Liver (tissue), 8 donors: ENCODE measurements at regions not wholly inside any gene's neighbourhood (a gene's known extent, or its start where the extent isn't known, plus 50 kb on each side); places are given as distances from the start of the nearest gene placed in this dataset.

ENCODE experiments used
- DNase-seq: peaks from one replicate; pipeline ENCODE4 v3.0.0-alpha.2; 2017; ENCODE audit warnings: low spot score
- H3K27ac ChIP-seq, 2 donors: one replicate each; pipeline ENCODE4 v1.7.0; 2013; ENCODE audit warnings: inconsistent platforms in 2 of 2, low read length in 2 of 2, control low read depth in 1 of 2, low read depth in 1 of 2, mild to moderate bottlenecking in 1 of 2
- H3K27me3 ChIP-seq, 4 donors: one replicate each; pipeline versions ENCODE4 v1.6.1 to v1.7.0; 2013; ENCODE audit warnings: low read length in 3 of 4, inconsistent platforms in 1 of 4, mild to moderate bottlenecking in 1 of 4, moderate library complexity in 1 of 4; ENCODE audit not compliant: control insufficient read depth in 4 of 4, insufficient read depth in 4 of 4
- H3K36me3 ChIP-seq, 4 donors: one replicate each; pipeline versions ENCODE4 v1.6.1 to v1.7.0; 2013; ENCODE audit warnings: low read length in 3 of 4, mild to moderate bottlenecking in 3 of 4, low read depth in 1 of 4, moderate library complexity in 1 of 4; ENCODE audit not compliant: control insufficient read depth in 4 of 4, insufficient read depth in 3 of 4
- H3K4me1 ChIP-seq, 4 donors: one replicate each; pipeline versions ENCODE4 v1.6.1 to v1.7.0; 2013; ENCODE audit warnings: low read length in 3 of 4, mild to moderate bottlenecking in 3 of 4, moderate library complexity in 1 of 4; ENCODE audit not compliant: control insufficient read depth in 4 of 4, insufficient read depth in 4 of 4
- H3K4me3 ChIP-seq, 3 donors: one replicate each; pipeline versions ENCODE4 v1.6.1 to v1.7.0; 2013; ENCODE audit warnings: low read length in 3 of 3, control low read depth in 1 of 3, low read depth in 1 of 3, mild to moderate bottlenecking in 1 of 3
- H3K9ac ChIP-seq, 2 donors: one replicate each; pipeline ENCODE4 v1.7.0; 2013; ENCODE audit warnings: low read length in 2 of 2, mild to moderate bottlenecking in 2 of 2, moderate library complexity in 2 of 2, control low read depth in 1 of 2, low read depth in 1 of 2
- H3K9me3 ChIP-seq, 4 donors: one replicate each; pipeline versions ENCODE4 v1.6.1 to v1.7.0; 2013; ENCODE audit warnings: low read length in 3 of 4; ENCODE audit not compliant: control insufficient read depth in 4 of 4
- CTCF ChIP-seq: fragments of 150-350 bp; IDR thresholded peaks from 2 replicates; pipeline ENCODE4 v1.5.1; 2017; ENCODE audit warnings: improper control_type of control experiment, low read depth, low read length; ENCODE audit not compliant: missing input control
- EGR1 ChIP-seq, 2 donors: IDR thresholded peaks; 2 replicates each; pipeline ENCODE4 v1.6.1; 2016 to 2018; ENCODE audit warnings: antibody characterized with exemption in 2 of 2, low read depth in 2 of 2
- FOXA1 ChIP-seq: IDR thresholded peaks from 2 replicates; pipeline ENCODE4 v1.6.1; 2016; ENCODE audit warnings: antibody characterized with exemption
- FOXA2 ChIP-seq: IDR thresholded peaks from 2 replicates; pipeline ENCODE4 v1.6.1; 2016; ENCODE audit warnings: antibody characterized with exemption
- GABPA ChIP-seq, 2 donors: IDR thresholded peaks in 1 of 2; conservative IDR thresholded peaks in 1 of 2; 2 replicates each; pipeline ENCODE4 v1.6.1; 2016; ENCODE audit warnings: antibody characterized with exemption in 2 of 2, mild to moderate bottlenecking in 1 of 2, moderate library complexity in 1 of 2
- HNF4A ChIP-seq, 2 donors: conservative IDR thresholded peaks; 2 replicates each; pipeline ENCODE4 v1.6.1; 2016; ENCODE audit warnings: antibody characterized with exemption in 2 of 2, mild to moderate bottlenecking in 2 of 2
- HNF4G ChIP-seq: IDR thresholded peaks from 2 replicates; pipeline ENCODE4 v1.6.1; 2016; ENCODE audit warnings: antibody characterized with exemption
- JUND ChIP-seq, 2 donors: IDR thresholded peaks; 2 replicates each; pipeline ENCODE4 v1.6.1; 2016; ENCODE audit warnings: antibody characterized with exemption in 2 of 2
- NR2F2 ChIP-seq: IDR thresholded peaks from 2 replicates; pipeline ENCODE4 v1.6.1; 2016; ENCODE audit warnings: antibody characterized with exemption
- RAD21 ChIP-seq, 2 donors: IDR thresholded peaks; 2 replicates each; pipeline ENCODE4 v1.6.1; 2016; ENCODE audit warnings: antibody characterized with exemption in 2 of 2, mild to moderate bottlenecking in 2 of 2
- REST ChIP-seq: IDR thresholded peaks from 2 replicates; pipeline ENCODE4 v1.6.1; 2016; ENCODE audit warnings: antibody characterized with exemption, mild to moderate bottlenecking
- RXRA ChIP-seq, 2 donors: IDR thresholded peaks; 2 replicates each; pipeline ENCODE4 v1.6.1; 2017 to 2018; ENCODE audit warnings: antibody characterized with exemption in 2 of 2, mild to moderate bottlenecking in 1 of 2
- SP1 ChIP-seq: IDR thresholded peaks from 2 replicates; pipeline ENCODE4 v1.6.1; 2018; ENCODE audit warnings: antibody characterized with exemption, mild to moderate bottlenecking
- TAF1 ChIP-seq: conservative IDR thresholded peaks from 2 replicates; pipeline ENCODE4 v1.6.1; 2016; ENCODE audit warnings: antibody characterized with exemption, mild to moderate bottlenecking
- YY1 ChIP-seq: IDR thresholded peaks from 2 replicates; pipeline ENCODE4 v1.6.1; 2016; ENCODE audit warnings: antibody characterized with exemption, mild to moderate bottlenecking
- WGBS: extraction: QIAGEN DNeasy Blood & Tissue Kit; methylation state at CpG from one replicate; pipeline ENCODE4 v1.1.7; 2013; 5-methylcytosine and 5-hydroxymethylcytosine counted together
- TF ChIP-seq, protein P1 (sequence below): IDR thresholded peaks from 2 replicates; pipeline ENCODE4 v1.6.1; 2016; ENCODE audit warnings: antibody characterized with exemption
- TF ChIP-seq, protein P2 (sequence below): IDR thresholded peaks from 2 replicates; pipeline ENCODE4 v1.6.1; 2016; ENCODE audit warnings: antibody characterized with exemption
- TF ChIP-seq, protein P3 (sequence below): IDR thresholded peaks from 2 replicates; pipeline ENCODE4 v1.6.1; 2016; ENCODE audit warnings: antibody characterized with exemption
- donor health status: healthy.
- donor health status: healthy.
- donor health status: healthy.
- donor health status: healthy.
- donor health status: healthy.

GRCh38 chr5:30811298-30811697 lies 382.2 kb upstream of the CDH6 start (continued):
- TF ChIP-seq CTCF: no peak
- TF ChIP-seq RXRA (IDR thresholded peaks at IDR 0.05): no peak

DNA sequence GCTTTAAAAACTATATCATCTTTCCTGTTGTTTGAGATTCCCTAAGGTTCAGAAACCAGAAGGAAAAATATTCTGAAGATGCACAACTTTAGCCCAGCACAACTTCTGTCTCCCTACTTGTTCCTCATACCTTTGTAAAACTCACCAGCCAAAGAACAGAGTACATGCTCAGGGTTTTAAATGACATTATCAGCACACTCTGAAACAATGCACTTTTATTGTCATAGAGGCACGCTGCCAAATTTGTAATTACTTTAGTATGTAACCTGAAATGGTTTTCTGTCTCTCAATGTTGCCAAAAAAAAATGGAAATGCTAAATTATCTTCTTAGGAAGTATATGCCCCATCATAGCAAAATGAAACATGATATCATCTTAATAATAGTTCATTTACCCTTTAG lies 383.6 kb upstream of the CDH6 start:
- Histone ChIP-seq H3K9ac (no peak overlapping the region), H3K9me3 (peaks cover 0 to 1% (median 0%) of the 10 kb centered on the region in 4 donors), H3K4me1 (no peaks in the 10 kb centered on the region), H3K27me3 (peaks cover 0 to 2% (median 0%) of the 10 kb centered on the region in 4 donors), H3K27ac (no peak overlapping the region), H3K4me3 (no peak overlapping the region), H3K36me3 (no peaks in the 10 kb centered on the region)
- no peak for TF ChIP-seq TAF1
- TF ChIP-seq SP1: no peak
- TF ChIP-seq EGR1 (IDR thresholded peaks at IDR 0.05; ENCODE audit: low read depth in 2 of 2): no peak
- TF ChIP-seq, protein P1, sequence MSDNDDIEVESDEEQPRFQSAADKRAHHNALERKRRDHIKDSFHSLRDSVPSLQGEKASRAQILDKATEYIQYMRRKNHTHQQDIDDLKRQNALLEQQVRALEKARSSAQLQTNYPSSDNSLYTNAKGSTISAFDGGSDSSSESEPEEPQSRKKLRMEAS: no peak
- TF ChIP-seq NR2F2: no peak
- TF ChIP-seq HNF4G: no peak
- TF ChIP-seq GABPA (IDR thresholded peaks at IDR 0.05 in 1 of 2, conservative IDR thresholded peaks at IDR 0.05 in 1 of 2): no peak
- TF ChIP-seq, protein P2, sequence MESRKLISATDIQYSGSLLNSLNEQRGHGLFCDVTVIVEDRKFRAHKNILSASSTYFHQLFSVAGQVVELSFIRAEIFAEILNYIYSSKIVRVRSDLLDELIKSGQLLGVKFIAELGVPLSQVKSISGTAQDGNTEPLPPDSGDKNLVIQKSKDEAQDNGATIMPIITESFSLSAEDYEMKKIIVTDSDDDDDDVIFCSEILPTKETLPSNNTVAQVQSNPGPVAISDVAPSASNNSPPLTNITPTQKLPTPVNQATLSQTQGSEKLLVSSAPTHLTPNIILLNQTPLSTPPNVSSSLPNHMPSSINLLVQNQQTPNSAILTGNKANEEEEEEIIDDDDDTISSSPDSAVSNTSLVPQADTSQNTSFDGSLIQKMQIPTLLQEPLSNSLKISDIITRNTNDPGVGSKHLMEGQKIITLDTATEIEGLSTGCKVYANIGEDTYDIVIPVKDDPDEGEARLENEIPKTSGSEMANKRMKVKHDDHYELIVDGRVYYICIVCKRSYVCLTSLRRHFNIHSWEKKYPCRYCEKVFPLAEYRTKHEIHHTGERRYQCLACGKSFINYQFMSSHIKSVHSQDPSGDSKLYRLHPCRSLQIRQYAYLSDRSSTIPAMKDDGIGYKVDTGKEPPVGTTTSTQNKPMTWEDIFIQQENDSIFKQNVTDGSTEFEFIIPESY: no peak
- no peak for TF ChIP-seq FOXA2
- TF ChIP-seq JUND (IDR thresholded peaks at IDR 0.05): no peak
- TF ChIP-seq FOXA1: no peak
- TF ChIP-seq HNF4A (conservative IDR thresholded peaks at IDR 0.05): no peak
- no peak for TF ChIP-seq RAD21 (IDR thresholded peaks at IDR 0.05)
- TF ChIP-seq CTCF: no peak
- TF ChIP-seq, protein P3, sequence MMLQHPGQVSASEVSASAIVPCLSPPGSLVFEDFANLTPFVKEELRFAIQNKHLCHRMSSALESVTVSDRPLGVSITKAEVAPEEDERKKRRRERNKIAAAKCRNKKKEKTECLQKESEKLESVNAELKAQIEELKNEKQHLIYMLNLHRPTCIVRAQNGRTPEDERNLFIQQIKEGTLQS: no peak
- TF ChIP-seq REST: no peak
- TF ChIP-seq YY1: no peak
- no peak for DNase-seq
- WGBS: 61% methylated on average over 1 of the region's 1 CpG
